ENCODE measurements at regions not wholly inside any gene's neighbourhood (a gene's known extent, or its start where the extent isn't known, plus 50 kb on each side); places are given as distances from the start of the nearest gene placed in this dataset.

DNA sequence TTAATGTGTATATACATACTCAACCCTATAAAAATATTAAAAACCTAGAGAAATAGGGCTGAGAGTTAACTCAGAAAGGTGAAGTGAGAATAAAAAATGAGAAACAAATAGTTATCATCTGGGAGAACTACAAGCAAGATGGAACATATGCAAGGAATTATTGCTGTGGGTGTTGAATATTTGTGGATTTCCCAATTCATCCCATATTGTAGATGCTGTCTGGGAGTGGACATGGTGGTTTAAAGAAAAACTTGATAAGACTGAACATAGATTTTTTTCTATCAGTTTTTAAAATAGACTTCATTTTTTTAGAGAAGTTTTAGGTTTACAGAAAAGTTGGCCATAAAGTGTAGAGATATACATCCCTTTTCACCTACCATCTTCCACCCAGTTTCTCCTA is 263.5 kb downstream of the SPATA31D1 start:
- TF ChIP-seq EZH2phosphoT487 (IDR thresholded peaks at IDR 0.05) (no peak), EZH2 (IDR thresholded peaks at IDR 0.05) (no peak)
- TF ChIP-seq, protein P1, sequence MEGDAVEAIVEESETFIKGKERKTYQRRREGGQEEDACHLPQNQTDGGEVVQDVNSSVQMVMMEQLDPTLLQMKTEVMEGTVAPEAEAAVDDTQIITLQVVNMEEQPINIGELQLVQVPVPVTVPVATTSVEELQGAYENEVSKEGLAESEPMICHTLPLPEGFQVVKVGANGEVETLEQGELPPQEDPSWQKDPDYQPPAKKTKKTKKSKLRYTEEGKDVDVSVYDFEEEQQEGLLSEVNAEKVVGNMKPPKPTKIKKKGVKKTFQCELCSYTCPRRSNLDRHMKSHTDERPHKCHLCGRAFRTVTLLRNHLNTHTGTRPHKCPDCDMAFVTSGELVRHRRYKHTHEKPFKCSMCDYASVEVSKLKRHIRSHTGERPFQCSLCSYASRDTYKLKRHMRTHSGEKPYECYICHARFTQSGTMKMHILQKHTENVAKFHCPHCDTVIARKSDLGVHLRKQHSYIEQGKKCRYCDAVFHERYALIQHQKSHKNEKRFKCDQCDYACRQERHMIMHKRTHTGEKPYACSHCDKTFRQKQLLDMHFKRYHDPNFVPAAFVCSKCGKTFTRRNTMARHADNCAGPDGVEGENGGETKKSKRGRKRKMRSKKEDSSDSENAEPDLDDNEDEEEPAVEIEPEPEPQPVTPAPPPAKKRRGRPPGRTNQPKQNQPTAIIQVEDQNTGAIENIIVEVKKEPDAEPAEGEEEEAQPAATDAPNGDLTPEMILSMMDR (IDR thresholded peaks at IDR 0.05) = no peak
